ENCODE measurements at regions not wholly inside any gene's neighbourhood (a gene's known extent, or its start where the extent isn't known, plus 50 kb on each side); places are given as distances from the start of the nearest gene placed in this dataset.

DNA sequence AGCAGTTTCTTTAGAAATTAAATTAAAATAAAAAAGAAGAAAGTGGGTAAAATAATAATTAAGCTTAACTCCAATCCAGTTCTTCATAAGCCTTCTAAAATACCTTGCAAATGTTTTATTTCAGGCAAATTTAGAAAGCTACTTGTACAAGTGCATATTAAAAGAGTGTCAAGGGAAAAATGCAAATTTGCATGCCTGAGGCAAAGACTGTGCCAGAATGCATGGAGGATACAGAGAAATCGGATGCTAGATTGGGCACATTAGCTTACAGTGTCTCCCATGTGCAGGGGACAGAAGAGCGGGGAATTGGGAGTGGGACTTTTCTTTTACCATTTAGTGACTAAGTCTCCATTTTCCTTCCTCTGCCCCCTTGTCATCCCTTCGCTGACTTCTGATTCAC lies 173.0 kb upstream of the NWD2 start:
- no peaks in the 10 kb centered on the region for H3K4me1 ChIP-seq
- DNase-seq, result no peak
- H3K27me3 ChIP-seq (replicated peaks in 1 of 7), result no peaks in the 10 kb centered on the region
- no peak overlapping the region for H3K27ac ChIP-seq
- H3K4me3 ChIP-seq, result no peak overlapping the region
- H3K36me3 ChIP-seq, result no peaks in the 10 kb centered on the region
- TF ChIP-seq POLR2A (IDR thresholded peaks at IDR 0.05) (no peak), POLR2AphosphoS5 (IDR thresholded peaks at IDR 0.05) (no peak)
- TF ChIP-seq, protein P1, sequence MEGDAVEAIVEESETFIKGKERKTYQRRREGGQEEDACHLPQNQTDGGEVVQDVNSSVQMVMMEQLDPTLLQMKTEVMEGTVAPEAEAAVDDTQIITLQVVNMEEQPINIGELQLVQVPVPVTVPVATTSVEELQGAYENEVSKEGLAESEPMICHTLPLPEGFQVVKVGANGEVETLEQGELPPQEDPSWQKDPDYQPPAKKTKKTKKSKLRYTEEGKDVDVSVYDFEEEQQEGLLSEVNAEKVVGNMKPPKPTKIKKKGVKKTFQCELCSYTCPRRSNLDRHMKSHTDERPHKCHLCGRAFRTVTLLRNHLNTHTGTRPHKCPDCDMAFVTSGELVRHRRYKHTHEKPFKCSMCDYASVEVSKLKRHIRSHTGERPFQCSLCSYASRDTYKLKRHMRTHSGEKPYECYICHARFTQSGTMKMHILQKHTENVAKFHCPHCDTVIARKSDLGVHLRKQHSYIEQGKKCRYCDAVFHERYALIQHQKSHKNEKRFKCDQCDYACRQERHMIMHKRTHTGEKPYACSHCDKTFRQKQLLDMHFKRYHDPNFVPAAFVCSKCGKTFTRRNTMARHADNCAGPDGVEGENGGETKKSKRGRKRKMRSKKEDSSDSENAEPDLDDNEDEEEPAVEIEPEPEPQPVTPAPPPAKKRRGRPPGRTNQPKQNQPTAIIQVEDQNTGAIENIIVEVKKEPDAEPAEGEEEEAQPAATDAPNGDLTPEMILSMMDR (IDR thresholded peaks at IDR 0.05 in 8 of 11, conservative IDR thresholded peaks at IDR 0.05 in 3 of 11), result no peak
- intact Hi-C loops (cut with DNase I; ENCODE audit: low total_unique reads), result no loop called here
- 77 to 87% (median 83%) methylated on average over 3 of the region's 3 CpGs for WGBS, 5 donors
- peaks cover 0 to 9% (median 0%) of the 10 kb centered on the region in 8 donors for H3K9me3 ChIP-seq

DNA sequence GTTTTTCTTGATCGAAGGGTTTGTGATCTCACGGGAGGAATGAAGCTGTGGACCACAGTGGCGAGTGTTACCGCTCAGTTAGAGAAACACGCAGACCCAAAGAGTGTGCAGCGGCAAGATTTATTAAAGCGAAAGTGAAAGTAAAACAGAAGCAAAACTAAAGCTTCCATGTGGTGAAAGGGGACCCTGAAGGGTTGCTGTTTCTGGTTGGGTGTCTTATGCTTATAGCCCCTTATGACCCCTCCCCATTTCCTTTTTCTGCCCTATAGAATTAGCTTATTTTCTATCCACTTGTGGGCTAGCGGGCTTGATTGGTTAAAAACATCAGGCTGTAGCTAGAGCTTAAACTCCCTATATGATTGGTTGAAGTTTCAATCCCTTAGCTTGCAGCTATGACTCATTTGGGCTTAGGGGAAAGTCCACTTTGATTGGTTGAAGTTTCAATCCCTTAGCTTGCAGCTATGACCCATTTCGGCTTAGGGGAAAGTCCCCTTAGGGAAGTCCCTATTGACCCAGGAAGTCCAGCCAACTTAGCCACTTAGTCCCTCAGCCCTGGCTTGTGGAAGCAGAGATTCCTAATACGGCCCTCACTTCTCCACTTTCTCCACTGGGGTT lies 171.2 kb upstream of the NWD2 start:
- intact Hi-C loops (cut with DNase I; ENCODE audit: low total_unique reads), result no loop called here
- no peaks in the 10 kb centered on the region for H3K27me3 ChIP-seq (replicated peaks in 1 of 7)
- no peaks in the 10 kb centered on the region for H3K36me3 ChIP-seq
- H3K4me1 ChIP-seq, result no peaks in the 10 kb centered on the region
- 85 to 93% (median 87%) methylated on average over 10 of the region's 10 CpGs for WGBS, 5 donors
- TF ChIP-seq, protein P1 (IDR thresholded peaks at IDR 0.05 in 8 of 11, conservative IDR thresholded peaks at IDR 0.05 in 3 of 11), result no peak
- TF ChIP-seq POLR2AphosphoS5 (IDR thresholded peaks at IDR 0.05), result no peak
- no peak for TF ChIP-seq POLR2A (IDR thresholded peaks at IDR 0.05)
- H3K27ac ChIP-seq, result no peak overlapping the region
- H3K4me3 ChIP-seq, result no peak overlapping the region
- DNase-seq, result no peak
- H3K9me3 ChIP-seq, result peaks cover 0 to 9% (median 0%) of the 10 kb centered on the region in 8 donors

- no peak for TF ChIP-seq POLR2A (IDR thresholded peaks at IDR 0.05)
- no peak for TF ChIP-seq POLR2AphosphoS5 (IDR thresholded peaks at IDR 0.05)
- TF ChIP-seq, protein P1 (IDR thresholded peaks at IDR 0.05 in 8 of 11, conservative IDR thresholded peaks at IDR 0.05 in 3 of 11), result no peak
- DNase-seq, result no peak
Observed at GRCh38 chr4:37082912-37083311, 161.6 kb upstream of the NWD2 start.

GRCh38 chr4:37095925-37096324 lies 148.6 kb upstream of the NWD2 start:
- Histone ChIP-seq H3K27ac (no peak overlapping the region), H3K9me3 (peaks cover 0 to 8% (median 2%) of the 10 kb centered on the region in 8 donors), H3K36me3 (no peaks in the 10 kb centered on the region), H3K4me3 (no peak overlapping the region), H3K27me3 (replicated peaks in 1 of 7) (no peaks in the 10 kb centered on the region), H3K4me1 (no peaks in the 10 kb centered on the region)
- TF ChIP-seq POLR2AphosphoS5 (IDR thresholded peaks at IDR 0.05), result no peak
- no peak for TF ChIP-seq POLR2A (IDR thresholded peaks at IDR 0.05)
- TF ChIP-seq, protein P1 (IDR thresholded peaks at IDR 0.05 in 8 of 11, conservative IDR thresholded peaks at IDR 0.05 in 3 of 11), result no peak
- DNase-seq, result no peak
- intact Hi-C loops (cut with DNase I; ENCODE audit: low total_unique reads), result no loop called here
- WGBS, 5 donors, result 64 to 87% (median 75%) methylated on average over 1 of the region's 1 CpG

More at GRCh38 chr4:37082912-37083311, 161.6 kb upstream of the NWD2 start:
- Histone ChIP-seq H3K27ac (no peak overlapping the region), H3K36me3 (no peaks in the 10 kb centered on the region), H3K4me1 (no peaks in the 10 kb centered on the region), H3K27me3 (replicated peaks in 1 of 7) (no peaks in the 10 kb centered on the region), H3K9me3 (peaks cover 0 to 41% (median 24%) of the 10 kb centered on the region in 8 donors), H3K4me3 (no peak overlapping the region)
- intact Hi-C loops (cut with DNase I; ENCODE audit: low total_unique reads), result no loop called here
- 90 to 97% (median 94%) methylated on average over 2 of the region's 2 CpGs for WGBS, 5 donors
